ENCODE measurements at regions not wholly inside any gene's neighbourhood (a gene's known extent, or its start where the extent isn't known, plus 50 kb on each side); places are given as distances from the start of the nearest gene placed in this dataset.

- DNase-seq (ENCODE audit: low read depth, low spot score), result no peak
These were observed 207.1 kb downstream of the UACA start for GRCh38 chr15:70556151-70556741.

GRCh38 chr15:70555713-70556112, 207.6 kb downstream of the UACA start:
- no peak for DNase-seq (ENCODE audit: low read depth, low spot score)

- no peak for DNase-seq (ENCODE audit: low read depth, low spot score)
These were observed 215.4 kb downstream of the UACA start for GRCh38 chr15:70547846-70548487.

- no peak for DNase-seq (ENCODE audit: low read depth, low spot score)
These were observed 217.8 kb downstream of the UACA start for GRCh38 chr15:70545526-70545925.

- no peak for DNase-seq (ENCODE audit: low read depth, low spot score)
These were observed 221.8 kb downstream of the UACA start for GRCh38 chr15:70541511-70541910.

- no peak for DNase-seq (ENCODE audit: low read depth, low spot score)
These were observed 223.3 kb downstream of the UACA start for GRCh38 chr15:70539912-70540530.

- no peak for DNase-seq (ENCODE audit: low read depth, low spot score)
These were observed 223.9 kb downstream of the UACA start for GRCh38 chr15:70539409-70539808.

- no peak for DNase-seq (ENCODE audit: low read depth, low spot score)
These were observed 225.1 kb downstream of the UACA start for GRCh38 chr15:70538278-70538677.

- no peak for DNase-seq (ENCODE audit: low read depth, low spot score)
These were observed 227.4 kb downstream of the UACA start for GRCh38 chr15:70535955-70536338.

GRCh38 chr15:70535071-70535954, 228.0 kb downstream of the UACA start:
- DNase-seq (ENCODE audit: low read depth, low spot score), result no peak

GRCh38 chr15:70533931-70534742, 229.2 kb downstream of the UACA start:
- DNase-seq (ENCODE audit: low read depth, low spot score), result no peak

- DNase-seq (ENCODE audit: low read depth, low spot score), result no peak
These were observed 230.7 kb downstream of the UACA start for GRCh38 chr15:70532531-70533186.

- DNase-seq (ENCODE audit: low read depth, low spot score), result no peak
These were observed 231.8 kb downstream of the UACA start for GRCh38 chr15:70531576-70531975.

- no peak for DNase-seq (ENCODE audit: low read depth, low spot score)
These were observed 232.5 kb downstream of the UACA start for GRCh38 chr15:70530906-70531305.

GRCh38 chr15:70530503-70530902, 232.9 kb downstream of the UACA start:
- no peak for DNase-seq (ENCODE audit: low read depth, low spot score)

- no peak for DNase-seq (ENCODE audit: low read depth, low spot score)
These were observed 233.3 kb downstream of the UACA start for GRCh38 chr15:70530017-70530499.

GRCh38 chr15:70528816-70529215, 234.5 kb downstream of the UACA start:
- no peak for DNase-seq (ENCODE audit: low read depth, low spot score)

- peak; percentile 29 for DNase-seq (ENCODE audit: low read depth, low spot score)
These were observed 235.1 kb downstream of the UACA start for GRCh38 chr15:70528270-70528706.

- DNase-seq (ENCODE audit: low read depth, low spot score), result no peak
These were observed 236.4 kb downstream of the UACA start for GRCh38 chr15:70526974-70527325.

- DNase-seq (ENCODE audit: low read depth, low spot score), result no peak
These were observed 237.0 kb downstream of the UACA start for GRCh38 chr15:70526221-70526973.

Measured in activated naive CD8-positive, alpha-beta T cell treated with anti-CD3 and anti-CD28 coated beads, Interleukin-2, amount 50 U/mL, for 16 hours (primary cell).